PC-3 (cell line): ENCODE measurements at regions not wholly inside any gene's neighbourhood (a gene's known extent, or its start where the extent isn't known, plus 50 kb on each side); places are given as distances from the start of the nearest gene placed in this dataset.
A peak's percentile ranks its signal among the peaks of the same experiment; 100 is the strongest.

Source experiments
- ATAC-seq: fragments of 200-7000 bp; cut with Tn5 transposase; 2 replicates; pipeline ENCODE4 v1.9.1; 2020; ENCODE audit warnings: mild to moderate bottlenecking, moderate library complexity
- BruUV-seq: library from RNA; stranded (reverse); fragments of 400-500 nt; replicated peaks from 2 replicates; lab custom pipeline; 2021; lab: Mats Ljungman, UMichigan
- CTCF ChIA-PET: fragments of 300-600 bp; sonication (Branson Sonifier 250); formaldehyde crosslinking; loops from one replicate; lab custom pipeline; 2022; ENCODE audit warnings: antibody characterized with exemption; lab: Charles Lee
- POLR2A ChIA-PET: fragments of 300-600 bp; sonication (Branson Sonifier 250); formaldehyde crosslinking; loops from one replicate; lab custom pipeline; 2022; ENCODE audit warnings: antibody characterized with exemption; ENCODE audit not compliant: unreplicated experiment; lab: Charles Lee
- DNase-seq: peaks from one replicate; pipeline ENCODE4 v3.0.0-alpha.2; 2015
- H2AFZ ChIP-seq: fragments of 300-600 bp; sonication (generic); 2 replicates; pipeline ENCODE4 v1.6.0; 2016; ENCODE audit warnings: antibody characterized with exemption, low read length
- H3F3A ChIP-seq: fragments of 300-600 bp; sonication (generic); one replicate; pipeline ENCODE4 v1.6.0; 2017; ENCODE audit warnings: antibody characterized with exemption, low read length, control low read depth, mild to moderate bottlenecking; ENCODE audit not compliant: unreplicated experiment
- H3K27ac ChIP-seq: fragments of 300-600 bp; sonication (generic); 2 replicates; pipeline ENCODE4 v1.5.1; 2016; ENCODE audit warnings: mild to moderate bottlenecking, low read length
- H3K27me3 ChIP-seq: fragments of 300-600 bp; sonication (generic); 2 replicates; pipeline ENCODE4 v1.6.1; 2016; ENCODE audit warnings: low read length, mixed read lengths
- H3K36me3 ChIP-seq: fragments of 300-600 bp; sonication (generic); 2 replicates; pipeline ENCODE4 v1.6.1; 2016; ENCODE audit warnings: low read depth, mixed run types, low read length, mixed read lengths
- H3K4me1 ChIP-seq: fragments of 300-600 bp; sonication (generic); 2 replicates; pipeline ENCODE4 v1.5.1; 2016; ENCODE audit warnings: low read length; ENCODE audit not compliant: insufficient read depth
- H3K4me2 ChIP-seq: fragments of 300-600 bp; sonication (generic); 2 replicates; pipeline ENCODE4 v1.6.0; 2016; ENCODE audit warnings: low read length
- H3K4me3 ChIP-seq: fragments of 300-600 bp; sonication (generic); 2 replicates; pipeline ENCODE4 v1.5.1; 2016; ENCODE audit warnings: mild to moderate bottlenecking, low read length, mixed read lengths
- H3K79me2 ChIP-seq: fragments of 300-600 bp; sonication (generic); 2 replicates; pipeline ENCODE4 v1.6.1; 2017; ENCODE audit warnings: low read length, mixed read lengths
- H3K9ac ChIP-seq: fragments of 300-600 bp; sonication (generic); 2 replicates; pipeline ENCODE4 v1.6.0; 2016; ENCODE audit warnings: mild to moderate bottlenecking, low read length
- H3K9me2 ChIP-seq: fragments of 300-600 bp; sonication (generic); replicated peaks from 2 replicates; pipeline ENCODE4 v1.6.1; 2016; ENCODE audit warnings: mixed run types, low read length, mixed read lengths
- H3K9me3 ChIP-seq: fragments of 300-600 bp; sonication (generic); 2 replicates; pipeline ENCODE4 v1.6.1; 2016; ENCODE audit warnings: low read length, mixed read lengths
- H4K20me1 ChIP-seq: fragments of 300-600 bp; sonication (generic); 2 replicates; pipeline ENCODE4 v1.6.1; 2016; ENCODE audit warnings: low read length, mixed read lengths
- CTCF ChIP-seq: fragments of 300-600 bp; sonication (generic); conservative IDR thresholded peaks from 2 replicates; pipeline ENCODE4 v1.5.1; 2017; ENCODE audit warnings: antibody characterized with exemption, low read depth, mild to moderate bottlenecking, low read length
- EZH2 ChIP-seq: fragments of 300-600 bp; sonication (generic); IDR thresholded peaks from one replicate; pipeline ENCODE4 v1.6.1; 2017; ENCODE audit warnings: antibody characterized with exemption, mild to moderate bottlenecking, low read length; ENCODE audit not compliant: unreplicated experiment
- EZH2phosphoT487 ChIP-seq: fragments of 300-600 bp; sonication (generic); IDR thresholded peaks from 2 replicates; pipeline ENCODE4 v1.6.1; 2018; ENCODE audit warnings: mild to moderate bottlenecking, antibody characterized with exemption, low read length, borderline replicate concordance
- intact Hi-C: fragments of 100-400 bp; cut with micrococcal nuclease; formaldehyde crosslinking; loops from 2 replicates; pipeline ENCODE4 v1.9.0; 2023

- intact Hi-C loops: no loop called here
Measured at GRCh38 chr6:105474234-105474633, 71.4 kb upstream of the PREP start.

GRCh38 chr6:105469946-105470345, 67.1 kb upstream of the PREP start:
- Histone ChIP-seq H3K9me3 (no peaks in the 10 kb centered on the region), H3K4me1 (no peaks in the 10 kb centered on the region), H3F3A (no peaks in the 10 kb centered on the region), H3K4me2 (no peak overlapping the region), H2AFZ (no peak overlapping the region), H3K4me3 (no peak overlapping the region), H4K20me1 (no peaks in the 10 kb centered on the region), H3K27ac (no peak overlapping the region), H3K9me2 (no peaks in the 10 kb centered on the region), H3K36me3 (no peaks in the 10 kb centered on the region), H3K27me3 (no peaks in the 10 kb centered on the region), H3K79me2 (no peaks in the 10 kb centered on the region), H3K9ac (no peak overlapping the region)
- DNase-seq: peak; percentile 1
- BruUV-seq: no TSS peak
- POLR2A ChIA-PET: no interaction called here
- TF ChIP-seq EZH2 (no peak), EZH2phosphoT487 (no peak), CTCF (no peak)
- CTCF ChIA-PET: no interaction called here
- ATAC-seq: no peak
- intact Hi-C loops: no loop called here

More at GRCh38 chr6:105474234-105474633, 71.4 kb upstream of the PREP start:
- POLR2A ChIA-PET: no interaction called here
- H3K9me2 ChIP-seq: no peaks in the 10 kb centered on the region
- H3K9me3 ChIP-seq: 0 out of 2 replicates have a peak, but pooled peaks cover 10% of the 10 kb centered on the region
- no peaks in the 10 kb centered on the region for H3F3A ChIP-seq
- no peaks in the 10 kb centered on the region for H4K20me1 ChIP-seq
- no TSS peak for BruUV-seq
- no peaks in the 10 kb centered on the region for H3K27me3 ChIP-seq
- TF ChIP-seq EZH2 (no peak), EZH2phosphoT487 (no peak), CTCF (no peak)
- no peaks in the 10 kb centered on the region for H3K4me1 ChIP-seq
- H3K4me2 ChIP-seq: no peak overlapping the region
- H3K27ac ChIP-seq: no peak overlapping the region
- no peak overlapping the region for H3K9ac ChIP-seq
- H3K4me3 ChIP-seq: no peak overlapping the region
- CTCF ChIA-PET: interaction anchor here (0.7 kb wide), 1 partner anchor 43 kb away, joined by 3 read pairs; no protein-coding TSS in a partner anchor
- DNase-seq: no peak
- no peak overlapping the region for H2AFZ ChIP-seq
- no peaks in the 10 kb centered on the region for H3K79me2 ChIP-seq
- no peaks in the 10 kb centered on the region for H3K36me3 ChIP-seq
- no peak for ATAC-seq

GRCh38 chr6:105468850-105469249, 66.0 kb upstream of the PREP start:
- H3K36me3 ChIP-seq: no peaks in the 10 kb centered on the region
- no peaks in the 10 kb centered on the region for H3F3A ChIP-seq
- intact Hi-C loops: no loop called here
- no peak overlapping the region for H3K27ac ChIP-seq
- no peaks in the 10 kb centered on the region for H3K27me3 ChIP-seq
- H3K4me1 ChIP-seq: no peaks in the 10 kb centered on the region
- H2AFZ ChIP-seq: no peak overlapping the region
- no peak overlapping the region for H3K4me3 ChIP-seq
- ChIA-PET CTCF (no interaction called here), POLR2A (interaction anchor here (0.6 kb wide), 1 partner anchor 144 kb away, joined by 15 read pairs; no protein-coding TSS in a partner anchor)
- BruUV-seq: no TSS peak
- DNase-seq: no peak
- H3K79me2 ChIP-seq: no peaks in the 10 kb centered on the region
- no peak overlapping the region for H3K9ac ChIP-seq
- no peaks in the 10 kb centered on the region for H4K20me1 ChIP-seq
- H3K4me2 ChIP-seq: no peak overlapping the region
- no peak for ATAC-seq
- H3K9me3 ChIP-seq: no peaks in the 10 kb centered on the region
- TF ChIP-seq EZH2phosphoT487: no peak
- TF ChIP-seq CTCF: no peak
- TF ChIP-seq EZH2: no peak
- H3K9me2 ChIP-seq: no peaks in the 10 kb centered on the region
